CD14-positive monocyte (primary cell): ENCODE measurements at regions not wholly inside any gene's neighbourhood (a gene's known extent, or its start where the extent isn't known, plus 50 kb on each side); places are given as distances from the start of the nearest gene placed in this dataset.

Source experiments
- DNase-seq, 3 donors: peaks; one replicate each; pipeline ENCODE4 v3.0.0-alpha.2; 2011 to 2022
- H2AFZ ChIP-seq: 2 replicates; pipeline ENCODE4 v1.6.0; 2012; ENCODE audit warnings: mild to moderate bottlenecking, low read depth, low read length, inconsistent platforms; ENCODE audit not compliant: insufficient read depth, poor library complexity, severe bottlenecking
- H3K27ac ChIP-seq, 2 donors: 1 replicate in 1 of 2; 2 replicates in 1 of 2; pipeline ENCODE4 v1.5.1; 2012 to 2013; ENCODE audit warnings: low read length in 2 of 2, control low read depth in 1 of 2, inconsistent platforms in 1 of 2, low read depth in 1 of 2, mild to moderate bottlenecking in 1 of 2
- H3K27me3 ChIP-seq, 2 donors: one replicate each; pipeline versions ENCODE4 v1.6.0 to v1.6.1; 2011 to 2013; ENCODE audit warnings: low read length in 2 of 2; ENCODE audit not compliant: control insufficient read depth in 2 of 2, insufficient read depth in 2 of 2
- H3K36me3 ChIP-seq, 2 donors: replicated peaks in 1 of 2; 1 replicate in 1 of 2; 2 replicates in 1 of 2; pipeline versions ENCODE4 v1.5.1 to v1.6.1; 2012 to 2013; ENCODE audit warnings: low read length in 2 of 2, control low read depth in 1 of 2, inconsistent platforms in 1 of 2, mild to moderate bottlenecking in 1 of 2; ENCODE audit not compliant: insufficient read depth in 2 of 2, control insufficient read depth in 1 of 2
- H3K4me1 ChIP-seq, 2 donors: 1 replicate in 1 of 2; 2 replicates in 1 of 2; pipeline versions ENCODE4 v1.5.1 to v1.6.1; 2012 to 2013; ENCODE audit warnings: low read length in 2 of 2, control low read depth in 1 of 2, inconsistent platforms in 1 of 2, mild to moderate bottlenecking in 1 of 2, moderate library complexity in 1 of 2; ENCODE audit not compliant: insufficient read depth in 2 of 2, control insufficient read depth in 1 of 2
- H3K4me2 ChIP-seq: replicated peaks from 2 replicates; pipeline ENCODE3; 2012; ENCODE audit warnings: low read length, moderate library complexity, mild to moderate bottlenecking; ENCODE audit not compliant: poor library complexity, severe bottlenecking; ENCODE audit errors: extremely low read depth
- H3K4me3 ChIP-seq, 3 experiments: fragments of 200-600 bp in 1 of 3; sonication (generic) in 1 of 3; replicated peaks in 1 of 3; 1 replicate in 2 of 3; 2 replicates in 1 of 3; pipeline ENCODE4 v1.5.1; 2011 to 2013; ENCODE audit warnings: low read length in 3 of 3, mild to moderate bottlenecking in 3 of 3, control low read depth in 2 of 3, low read depth in 2 of 3, inconsistent platforms in 1 of 3, moderate library complexity in 1 of 3
- H3K79me2 ChIP-seq: 2 replicates; pipeline ENCODE4 v1.6.0; 2012; ENCODE audit warnings: mild to moderate bottlenecking, control low read depth, inconsistent platforms, low read length, moderate library complexity; ENCODE audit not compliant: insufficient read depth
- H3K9ac ChIP-seq: 2 replicates; pipeline ENCODE4 v1.6.0; 2017; ENCODE audit warnings: low read length, mild to moderate bottlenecking; ENCODE audit not compliant: insufficient read depth, poor library complexity, severe bottlenecking
- H3K9me3 ChIP-seq, 2 donors: replicated peaks in 1 of 2; 1 replicate in 1 of 2; 2 replicates in 1 of 2; pipeline versions ENCODE4 v1.5.1 to v1.6.1; 2012 to 2013; ENCODE audit warnings: low read length in 2 of 2, control low read depth in 1 of 2; ENCODE audit not compliant: control insufficient read depth in 1 of 2, insufficient read depth in 1 of 2
- H4K20me1 ChIP-seq: 2 replicates; pipeline ENCODE4 v1.6.0; 2012; ENCODE audit warnings: mild to moderate bottlenecking, low read length, control low read depth, moderate library complexity; ENCODE audit not compliant: insufficient read depth
- H3K27ac Mint-ChIP-seq, 7 donors: one replicate each; pipeline ENCODE4 v1.8.0; 2020; ENCODE audit warnings: mild to moderate bottlenecking in 7 of 7, mixed read lengths in 7 of 7, moderate library complexity in 6 of 7, inconsistent platforms in 2 of 7
- H3K27me3 Mint-ChIP-seq, 3 donors: one replicate each; pipeline ENCODE4 v1.8.0; 2021 to 2022; ENCODE audit warnings: low read depth in 3 of 3, mild to moderate bottlenecking in 3 of 3, mixed read lengths in 3 of 3, moderate library complexity in 3 of 3, inconsistent platforms in 1 of 3
- H3K36me3 Mint-ChIP-seq, 2 donors: one replicate each; pipeline ENCODE4 v1.8.0; 2020; ENCODE audit warnings: mixed read lengths in 2 of 2, inconsistent platforms in 1 of 2, mild to moderate bottlenecking in 1 of 2
- H3K4me1 Mint-ChIP-seq: one replicate; pipeline ENCODE4 v1.8.0; 2020; ENCODE audit warnings: mild to moderate bottlenecking, mixed read lengths
- H3K4me3 Mint-ChIP-seq, 2 donors: one replicate each; pipeline ENCODE4 v1.8.0; 2020; ENCODE audit warnings: mild to moderate bottlenecking in 2 of 2, mixed read lengths in 2 of 2, moderate library complexity in 1 of 2
- H3K9me3 Mint-ChIP-seq, 7 donors: one replicate each; pipeline ENCODE4 v1.8.0; 2020 to 2022; ENCODE audit warnings: mixed read lengths in 7 of 7, mild to moderate bottlenecking in 6 of 7, moderate library complexity in 6 of 7, inconsistent platforms in 2 of 7
- CTCF ChIP-seq: fragments of 200-600 bp; IDR thresholded peaks from one replicate; pipeline ENCODE4 v1.8.0; 2022; ENCODE audit warnings: antibody characterized with exemption, mild to moderate bottlenecking
- WGBS: methylation state at CpG from one replicate; pipeline ENCODE4 v1.1.5; 2013; ENCODE audit warnings: missing lambda C conversion rate; ENCODE audit not compliant: insufficient coverage; 5-methylcytosine and 5-hydroxymethylcytosine counted together
- intact Hi-C, 2 donors: fragments of 100-400 bp; cut with micrococcal nuclease; formaldehyde crosslinking; loops; one replicate each; pipeline versions ENCODE4 v1.15.0 to v1.15.1; 2023

- no peaks in the 10 kb centered on the region for H3K27me3 Mint-ChIP-seq
Measured at GRCh38 chr20:11255455-11255854, 581.7 kb upstream of the JAG1 start.

GRCh38 chr20:11255860-11256259, 582.1 kb upstream of the JAG1 start:
- Histone ChIP-seq H4K20me1 (no peaks in the 10 kb centered on the region), H3K9me3 (peaks cover 0 to 3% of the 10 kb centered on the region in 2 donors), H3K36me3 (no peaks in the 10 kb centered on the region), H3K4me3 (no peak overlapping the region), H3K4me2 (no peak overlapping the region), H3K79me2 (no peaks in the 10 kb centered on the region), H2AFZ (no peak overlapping the region), H3K9ac (no peak overlapping the region), H3K27ac (no peak overlapping the region), H3K27me3 (no peaks in the 10 kb centered on the region), H3K4me1 (no peaks in the 10 kb centered on the region)
- Mint-ChIP-seq H3K36me3 (no peaks in the 10 kb centered on the region), H3K4me3 (no peak overlapping the region), H3K27ac (no peak overlapping the region), H3K27me3 (no peaks in the 10 kb centered on the region), H3K9me3 (peaks cover 0 to 18% (median 9%) of the 10 kb centered on the region in 7 donors), H3K4me1 (no peaks in the 10 kb centered on the region)
- no peak for DNase-seq
- no peak for TF ChIP-seq CTCF
- intact Hi-C loops, result no loop called here

More at GRCh38 chr20:11255455-11255854, 581.7 kb upstream of the JAG1 start:
- TF ChIP-seq CTCF, result no peak
- no peaks in the 10 kb centered on the region for H3K36me3 ChIP-seq
- no peak overlapping the region for H3K4me3 ChIP-seq
- H3K9me3 ChIP-seq, result peaks cover 0 to 3% of the 10 kb centered on the region in 2 donors
- no peak for DNase-seq
- H3K27ac ChIP-seq, result no peak overlapping the region
- Mint-ChIP-seq H3K9me3 (peaks cover 0 to 18% (median 9%) of the 10 kb centered on the region in 7 donors), H3K4me1 (no peaks in the 10 kb centered on the region), H3K27ac (no peak overlapping the region), H3K4me3 (no peak overlapping the region), H3K36me3 (no peaks in the 10 kb centered on the region)
- H2AFZ ChIP-seq, result no peak overlapping the region
- H3K4me1 ChIP-seq, result no peaks in the 10 kb centered on the region
- no peaks in the 10 kb centered on the region for H4K20me1 ChIP-seq
- no CpG with 5 or more reads among the region's 1 CpG for whole genome bisulfite sequencing
- H3K4me2 ChIP-seq, result no peak overlapping the region
- intact Hi-C loops, result no loop called here
- no peaks in the 10 kb centered on the region for H3K27me3 ChIP-seq
- H3K79me2 ChIP-seq, result no peaks in the 10 kb centered on the region
- H3K9ac ChIP-seq, result no peak overlapping the region
